IMR-90 (cell line): ENCODE measurements at regions not wholly inside any gene's neighbourhood (a gene's known extent, or its start where the extent isn't known, plus 50 kb on each side); places are given as distances from the start of the nearest gene placed in this dataset.

Experiments used
- ATAC-seq: fragments of 200-7000 bp; cut with Tn5 transposase; 2 replicates; pipeline ENCODE4 v1.9.1; 2020; ENCODE audit warnings: low read depth, mild to moderate bottlenecking, moderate library complexity
- BruUV-seq: library from RNA; stranded (reverse); fragments of 400-500 nt; replicated peaks from 2 replicates; lab custom pipeline; 2021; lab: Mats Ljungman, UMichigan
- CTCF ChIA-PET: fragments of 300-600 bp; formaldehyde crosslinking; extraction: SDS; loops from one replicate; lab custom pipeline; 2021; ENCODE audit warnings: antibody characterized with exemption; lab: Yijun Ruan, JAX
- POLR2A ChIA-PET: fragments of 300-600 bp; sonication (Branson Sonifier 250); formaldehyde crosslinking; loops from one replicate; lab custom pipeline; 2022; ENCODE audit warnings: antibody characterized with exemption; ENCODE audit not compliant: unreplicated experiment; lab: Charles Lee
- DNase-seq: peaks from one replicate; pipeline ENCODE4 v3.0.0; 2013
- H2AFZ ChIP-seq: replicated peaks from 2 replicates; pipeline ENCODE3; 2013; ENCODE audit warnings: low read length, mild to moderate bottlenecking; ENCODE audit not compliant: poor library complexity
- H2AK5ac ChIP-seq: 2 replicates; pipeline ENCODE4 v1.6.1; 2013; ENCODE audit warnings: low read depth, low read length, inconsistent platforms
- H2AK9ac ChIP-seq: replicated peaks from 2 replicates; pipeline ENCODE3; 2013; ENCODE audit warnings: mild to moderate bottlenecking, low read depth, low read length, moderate library complexity; ENCODE audit not compliant: poor library complexity
- H2BK120ac ChIP-seq: 2 replicates; pipeline ENCODE4 v1.6.1; 2013; ENCODE audit warnings: low read depth, low read length, inconsistent platforms
- H2BK15ac ChIP-seq: 3 replicates; pipeline ENCODE4 v1.6.1; 2013; ENCODE audit warnings: low read depth, low read length, inconsistent platforms
- H2BK20ac ChIP-seq: 2 replicates; pipeline ENCODE4 v1.6.1; 2013; ENCODE audit warnings: low read depth, mild to moderate bottlenecking, inconsistent platforms, low read length, moderate library complexity
- H2BK5ac ChIP-seq: 2 replicates; pipeline ENCODE4 v1.6.1; 2013; ENCODE audit warnings: mild to moderate bottlenecking, low read depth, low read length, inconsistent platforms; ENCODE audit not compliant: poor library complexity, severe bottlenecking
- H3K14ac ChIP-seq: replicated peaks from 2 replicates; pipeline ENCODE4 v1.6.1; 2013; ENCODE audit warnings: low read depth, low read length, inconsistent platforms
- H3K18ac ChIP-seq: 2 replicates; pipeline ENCODE4 v1.6.1; 2013; ENCODE audit warnings: low read depth, low read length, control low read depth
- H3K23ac ChIP-seq: 2 replicates; pipeline ENCODE4 v1.6.1; 2013; ENCODE audit warnings: low read depth, low read length, inconsistent platforms
- H3K27ac ChIP-seq: 2 replicates; pipeline ENCODE4 v1.5.1; 2013; ENCODE audit warnings: mild to moderate bottlenecking, control low read depth, low read length; ENCODE audit not compliant: insufficient read depth
- H3K27me3 ChIP-seq: 2 replicates; pipeline ENCODE4 v1.6.1; 2013; ENCODE audit warnings: low read length; ENCODE audit not compliant: control insufficient read depth, insufficient read depth
- H3K36me3 ChIP-seq: 2 replicates; pipeline ENCODE4 v1.6.1; 2013; ENCODE audit warnings: low read length, mixed read lengths; ENCODE audit not compliant: control insufficient read depth, insufficient read depth
- H3K4ac ChIP-seq: 2 replicates; pipeline ENCODE4 v1.6.1; 2013; ENCODE audit warnings: low read depth, low read length, inconsistent platforms
- H3K4me1 ChIP-seq: 2 replicates; pipeline ENCODE4 v1.6.1; 2013; ENCODE audit warnings: low read length, mixed read lengths; ENCODE audit not compliant: control insufficient read depth, insufficient read depth
- H3K4me2 ChIP-seq: 2 replicates; pipeline ENCODE4 v1.6.1; 2013; ENCODE audit warnings: low read depth, mild to moderate bottlenecking, control low read depth, low read length, moderate library complexity
- H3K4me3 ChIP-seq: 2 replicates; pipeline ENCODE4 v1.5.1; 2013; ENCODE audit warnings: low read depth, mild to moderate bottlenecking, control low read depth, low read length, moderate library complexity; ENCODE audit not compliant: insufficient read depth
- H3K56ac ChIP-seq: 2 replicates; pipeline ENCODE4 v1.6.1; 2013; ENCODE audit warnings: low read length, inconsistent platforms; ENCODE audit not compliant: insufficient read depth; ENCODE audit errors: extremely low read depth
- H3K79me1 ChIP-seq, 2 experiments: 2 replicates each; pipeline ENCODE4 v1.6.1; 2013; ENCODE audit warnings: low read length in 2 of 2, inconsistent platforms in 1 of 2, low read depth in 1 of 2
- H3K9ac ChIP-seq: 2 replicates; pipeline ENCODE4 v1.6.1; 2013; ENCODE audit warnings: low read depth, low read length, control low read depth
- H3K9me1 ChIP-seq: 2 replicates; pipeline ENCODE4 v1.6.1; 2013; ENCODE audit warnings: low read length, inconsistent platforms; ENCODE audit not compliant: insufficient read depth
- H3K9me3 ChIP-seq: 2 replicates; pipeline ENCODE4 v1.6.1; 2013; ENCODE audit warnings: low read length; ENCODE audit not compliant: control insufficient read depth, insufficient read depth
- H4K20me1 ChIP-seq: 2 replicates; pipeline ENCODE4 v1.6.1; 2013; ENCODE audit warnings: low read length, inconsistent platforms; ENCODE audit not compliant: insufficient read depth
- H4K5ac ChIP-seq: 2 replicates; pipeline ENCODE4 v1.6.1; 2013; ENCODE audit warnings: mild to moderate bottlenecking, low read depth, low read length, control low read depth
- H4K8ac ChIP-seq, 2 experiments: 2 replicates each; pipeline ENCODE4 v1.6.1; 2013; ENCODE audit warnings: low read depth in 2 of 2, low read length in 2 of 2, control low read depth in 1 of 2, inconsistent platforms in 1 of 2
- H4K91ac ChIP-seq: 2 replicates; pipeline ENCODE4 v1.6.1; 2013; ENCODE audit warnings: low read depth, low read length, inconsistent platforms; ENCODE audit not compliant: insufficient read depth
- BHLHE40 ChIP-seq: fragments of 150-350 bp; IDR thresholded peaks from 2 replicates; pipeline ENCODE4 v1.6.1; 2016; ENCODE audit warnings: mild to moderate bottlenecking, low read depth, low read length
- CEBPB ChIP-seq: IDR thresholded peaks from 2 replicates; pipeline ENCODE4 v1.6.1; 2012; ENCODE audit warnings: low read depth, low read length, improper control_type of control experiment
- CHD1 ChIP-seq: IDR thresholded peaks from 2 replicates; pipeline ENCODE4 v1.6.1; 2012; ENCODE audit warnings: low read depth, low read length, improper control_type of control experiment
- FOS ChIP-seq: fragments of 150-350 bp; IDR thresholded peaks from 2 replicates; pipeline ENCODE4 v1.6.1; 2016; ENCODE audit warnings: low read depth, low read length
- MAFK ChIP-seq: IDR thresholded peaks from 2 replicates; pipeline ENCODE4 v1.6.1; 2012; ENCODE audit warnings: low read depth, low read length, improper control_type of control experiment
- MAZ ChIP-seq: IDR thresholded peaks from 2 replicates; pipeline ENCODE4 v1.6.1; 2012; ENCODE audit warnings: low read depth, mild to moderate bottlenecking, low read length, improper control_type of control experiment, moderate library complexity, borderline replicate concordance
- MXI1 ChIP-seq: IDR thresholded peaks from 2 replicates; pipeline ENCODE4 v1.6.1; 2012; ENCODE audit warnings: low read depth, mild to moderate bottlenecking, low read length, moderate library complexity, borderline replicate concordance
- NFE2L2 ChIP-seq: fragments of 150-350 bp; IDR thresholded peaks from 2 replicates; pipeline ENCODE4 v1.6.1; 2016; ENCODE audit warnings: low read depth, mild to moderate bottlenecking, low read length
- POLR2A ChIP-seq: IDR thresholded peaks from 2 replicates; pipeline ENCODE4 v1.6.1; 2012; ENCODE audit warnings: mild to moderate bottlenecking, low read depth, low read length
- RAD21 ChIP-seq: IDR thresholded peaks from 2 replicates; pipeline ENCODE4 v1.6.1; 2012; ENCODE audit warnings: low read length, improper control_type of control experiment
- RCOR1 ChIP-seq: IDR thresholded peaks from 2 replicates; pipeline ENCODE4 v1.6.1; 2012; ENCODE audit warnings: mild to moderate bottlenecking, low read length, improper control_type of control experiment; ENCODE audit not compliant: insufficient replicate concordance
- RFX5 ChIP-seq: IDR thresholded peaks from 2 replicates; pipeline ENCODE4 v1.8.0; 2012; ENCODE audit warnings: low read depth, mild to moderate bottlenecking, low read length, moderate library complexity
- SMC3 ChIP-seq: fragments of 150-350 bp; IDR thresholded peaks from 2 replicates; pipeline ENCODE4 v1.6.1; 2016; ENCODE audit warnings: low read depth, mild to moderate bottlenecking, antibody characterized with exemption, low read length, moderate library complexity
- WGBS, 2 experiments: methylation state at CpG; one replicate each; pipeline versions ENCODE4 v1.1.5 to v1.1.7; 2013; ENCODE audit warnings: missing lambda C conversion rate in 2 of 2; ENCODE audit not compliant: insufficient read length in 1 of 2; ENCODE audit errors: extremely low coverage in 2 of 2; 5-methylcytosine and 5-hydroxymethylcytosine counted together
- dilution Hi-C: fragments of 300-500 bp; cut with HindIII; formaldehyde crosslinking; loops from one replicate; pipeline ENCODE4 v1.14.3; 2018; ENCODE audit warnings: low sequenced_read_pairs; ENCODE audit not compliant: unreplicated experiment
- in situ Hi-C: fragments of 300-500 bp; cut with MboI; formaldehyde crosslinking; loops from 3 replicates; pipeline ENCODE4 v1.14.3; 2019; ENCODE audit warnings: low sequenced_read_pairs, inconsistent platforms, mixed read lengths
- intact Hi-C: fragments of 100-400 bp; cut with micrococcal nuclease; formaldehyde crosslinking; loops from 2 replicates; pipeline ENCODE4 v1.10.0; 2022
- TF ChIP-seq, protein P1 (sequence below): fragments of 150-350 bp; IDR thresholded peaks from 2 replicates; pipeline ENCODE4 v1.6.1; 2017; ENCODE audit warnings: mild to moderate bottlenecking, antibody characterized with exemption, low read length, low read depth
- TF ChIP-seq, protein P2 (sequence below): fragments of 150-350 bp; IDR thresholded peaks from 2 replicates; pipeline ENCODE4 v1.6.1; 2016; ENCODE audit warnings: low read depth, mild to moderate bottlenecking, low read length, moderate library complexity, borderline replicate concordance
- TF ChIP-seq, protein P3 (sequence below): conservative IDR thresholded peaks from 2 replicates; pipeline ENCODE4 v1.5.1; 2012; ENCODE audit warnings: mild to moderate bottlenecking, low read depth, low read length, improper control_type of control experiment

DNA sequence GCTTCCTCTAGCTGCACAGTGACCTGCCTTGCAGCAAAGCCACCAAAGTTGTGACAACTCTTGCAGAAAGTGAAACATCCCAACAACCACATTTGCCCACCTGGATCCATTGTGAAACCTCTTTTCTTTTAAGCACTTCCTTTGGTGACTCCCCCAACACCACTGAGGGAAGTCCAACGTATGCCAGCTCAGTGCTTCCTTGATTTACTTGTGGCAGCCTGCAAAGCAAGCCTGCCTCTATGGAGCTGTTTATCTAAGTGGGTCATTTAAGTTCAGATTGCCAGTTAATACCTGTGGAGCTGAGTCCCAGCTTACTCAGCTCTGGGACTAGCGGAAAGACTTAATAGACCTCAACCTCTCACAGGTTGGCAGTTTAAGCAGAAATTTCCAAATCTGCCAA, 230.8 kb upstream of the GHITM start:
- H2BK120ac ChIP-seq: no peak overlapping the region
- ATAC-seq (no peak), DNase-seq (no peak)
- H3K4ac ChIP-seq: no peak overlapping the region
- no peaks in the 10 kb centered on the region for H3K27me3 ChIP-seq
- CTCF ChIA-PET: no interaction called here
- no TSS peak for BruUV-seq
- H2BK20ac ChIP-seq: no peak overlapping the region
- H2BK5ac ChIP-seq: no peak overlapping the region
- no peaks in the 10 kb centered on the region for H4K20me1 ChIP-seq
- H3K79me1 ChIP-seq: no peaks in the 10 kb centered on the region
- H3K27ac ChIP-seq: no peak overlapping the region
- H3K9me1 ChIP-seq: no peaks in the 10 kb centered on the region
- no peaks in the 10 kb centered on the region for H3K36me3 ChIP-seq
- no peak overlapping the region for H4K91ac ChIP-seq
- WGBS, 2 experiments: no CpG with 5 or more reads among the region's 2 CpGs
- H2AK5ac ChIP-seq: no peak overlapping the region
- no peak for TF ChIP-seq NFE2L2
- TF ChIP-seq RCOR1: no peak
- no peak for TF ChIP-seq SMC3
- no peak for TF ChIP-seq MAZ
- no peak for TF ChIP-seq RFX5
- TF ChIP-seq, protein P1, sequence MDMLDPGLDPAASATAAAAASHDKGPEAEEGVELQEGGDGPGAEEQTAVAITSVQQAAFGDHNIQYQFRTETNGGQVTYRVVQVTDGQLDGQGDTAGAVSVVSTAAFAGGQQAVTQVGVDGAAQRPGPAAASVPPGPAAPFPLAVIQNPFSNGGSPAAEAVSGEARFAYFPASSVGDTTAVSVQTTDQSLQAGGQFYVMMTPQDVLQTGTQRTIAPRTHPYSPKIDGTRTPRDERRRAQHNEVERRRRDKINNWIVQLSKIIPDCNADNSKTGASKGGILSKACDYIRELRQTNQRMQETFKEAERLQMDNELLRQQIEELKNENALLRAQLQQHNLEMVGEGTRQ: no peak
- TF ChIP-seq POLR2A: no peak
- no peak for TF ChIP-seq MAFK
- TF ChIP-seq RAD21: no peak
- TF ChIP-seq FOS: no peak
- TF ChIP-seq CHD1: no peak
- no peak for TF ChIP-seq CEBPB
- TF ChIP-seq BHLHE40: no peak
- no peak for TF ChIP-seq MXI1
- TF ChIP-seq, protein P2, sequence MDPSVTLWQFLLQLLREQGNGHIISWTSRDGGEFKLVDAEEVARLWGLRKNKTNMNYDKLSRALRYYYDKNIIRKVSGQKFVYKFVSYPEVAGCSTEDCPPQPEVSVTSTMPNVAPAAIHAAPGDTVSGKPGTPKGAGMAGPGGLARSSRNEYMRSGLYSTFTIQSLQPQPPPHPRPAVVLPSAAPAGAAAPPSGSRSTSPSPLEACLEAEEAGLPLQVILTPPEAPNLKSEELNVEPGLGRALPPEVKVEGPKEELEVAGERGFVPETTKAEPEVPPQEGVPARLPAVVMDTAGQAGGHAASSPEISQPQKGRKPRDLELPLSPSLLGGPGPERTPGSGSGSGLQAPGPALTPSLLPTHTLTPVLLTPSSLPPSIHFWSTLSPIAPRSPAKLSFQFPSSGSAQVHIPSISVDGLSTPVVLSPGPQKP: no peak
- TF ChIP-seq, protein P3, sequence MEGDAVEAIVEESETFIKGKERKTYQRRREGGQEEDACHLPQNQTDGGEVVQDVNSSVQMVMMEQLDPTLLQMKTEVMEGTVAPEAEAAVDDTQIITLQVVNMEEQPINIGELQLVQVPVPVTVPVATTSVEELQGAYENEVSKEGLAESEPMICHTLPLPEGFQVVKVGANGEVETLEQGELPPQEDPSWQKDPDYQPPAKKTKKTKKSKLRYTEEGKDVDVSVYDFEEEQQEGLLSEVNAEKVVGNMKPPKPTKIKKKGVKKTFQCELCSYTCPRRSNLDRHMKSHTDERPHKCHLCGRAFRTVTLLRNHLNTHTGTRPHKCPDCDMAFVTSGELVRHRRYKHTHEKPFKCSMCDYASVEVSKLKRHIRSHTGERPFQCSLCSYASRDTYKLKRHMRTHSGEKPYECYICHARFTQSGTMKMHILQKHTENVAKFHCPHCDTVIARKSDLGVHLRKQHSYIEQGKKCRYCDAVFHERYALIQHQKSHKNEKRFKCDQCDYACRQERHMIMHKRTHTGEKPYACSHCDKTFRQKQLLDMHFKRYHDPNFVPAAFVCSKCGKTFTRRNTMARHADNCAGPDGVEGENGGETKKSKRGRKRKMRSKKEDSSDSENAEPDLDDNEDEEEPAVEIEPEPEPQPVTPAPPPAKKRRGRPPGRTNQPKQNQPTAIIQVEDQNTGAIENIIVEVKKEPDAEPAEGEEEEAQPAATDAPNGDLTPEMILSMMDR: no peak
- no peak overlapping the region for H3K14ac ChIP-seq
- no peaks in the 10 kb centered on the region for H3K4me1 ChIP-seq
- H3K4me2 ChIP-seq: no peak overlapping the region
- in situ Hi-C loops (no loop called here), intact Hi-C loops (no loop called here), dilution Hi-C loops (no loop called here)
- no peak overlapping the region for H4K5ac ChIP-seq
- H2AFZ ChIP-seq: no peak overlapping the region
- no peak overlapping the region for H3K9ac ChIP-seq
- no peak overlapping the region for H3K18ac ChIP-seq
- no peak overlapping the region for H2AK9ac ChIP-seq
- POLR2A ChIA-PET: no interaction called here
- no peak overlapping the region for H3K23ac ChIP-seq
- H4K8ac ChIP-seq: no peak overlapping the region
- H3K9me3 ChIP-seq: peaks cover 14% of the 10 kb centered on the region; the same call in 1 of the 2 replicates
- H3K56ac ChIP-seq: no peak overlapping the region
- H3K4me3 ChIP-seq: no peak overlapping the region
- no peak overlapping the region for H2BK15ac ChIP-seq
